ENCODE measurements at regions not wholly inside any gene's neighbourhood (a gene's known extent, or its start where the extent isn't known, plus 50 kb on each side); places are given as distances from the start of the nearest gene placed in this dataset.

- Histone ChIP-seq H3K4me2 (ENCODE audit: low read depth, low read length, poor library complexity, severe bottlenecking) (no peak overlapping the region), H3K9ac (ENCODE audit: low read length) (no peak overlapping the region), H3K9me3 (ENCODE audit: low read length) (no peaks in the 10 kb centered on the region), H3K36me3 (ENCODE audit: insufficient read depth, low read length) (no peaks in the 10 kb centered on the region), H4K20me1 (ENCODE audit: insufficient read depth, low read depth, low read length) (no peaks in the 10 kb centered on the region), H3K4me1 (ENCODE audit: low read length) (no peaks in the 10 kb centered on the region), H3K9me2 (replicated peaks; ENCODE audit: insufficient read depth, low read length) (no peaks in the 10 kb centered on the region), H3K27me3 (ENCODE audit: low read length) (no peaks in the 10 kb centered on the region), H2AFZ (ENCODE audit: low read length) (no peak overlapping the region), H3K27ac (ENCODE audit: low read length) (no peak overlapping the region), H3K4me3 (ENCODE audit: low read length) (no peak overlapping the region), H3K79me2 (ENCODE audit: low read length) (no peaks in the 10 kb centered on the region)
- no peak for DNase-seq
Observed at GRCh38 chr2:9097892-9098291, 94.4 kb upstream of the MBOAT2 start.

- Histone ChIP-seq H3K36me3 (ENCODE audit: insufficient read depth, low read length) (no peaks in the 10 kb centered on the region), H3K9me2 (replicated peaks; ENCODE audit: insufficient read depth, low read length) (no peaks in the 10 kb centered on the region), H3K9ac (ENCODE audit: low read length) (no peak overlapping the region), H4K20me1 (ENCODE audit: insufficient read depth, low read depth, low read length) (no peaks in the 10 kb centered on the region), H3K79me2 (ENCODE audit: low read length) (no peaks in the 10 kb centered on the region), H3K4me1 (ENCODE audit: low read length) (no peaks in the 10 kb centered on the region), H2AFZ (ENCODE audit: low read length) (no peak overlapping the region), H3K9me3 (ENCODE audit: low read length) (no peaks in the 10 kb centered on the region), H3K27ac (ENCODE audit: low read length) (no peak overlapping the region), H3K4me2 (ENCODE audit: low read depth, low read length, poor library complexity, severe bottlenecking) (no peak overlapping the region), H3K27me3 (ENCODE audit: low read length) (no peaks in the 10 kb centered on the region), H3K4me3 (ENCODE audit: low read length) (no peak overlapping the region)
- DNase-seq, result no peak
Observed at GRCh38 chr2:9097239-9097638, 93.8 kb upstream of the MBOAT2 start.

GRCh38 chr2:9096761-9097160 is 93.3 kb upstream of the MBOAT2 start:
- Histone ChIP-seq H3K9ac (ENCODE audit: low read length) (no peak overlapping the region), H3K4me3 (ENCODE audit: low read length) (no peak overlapping the region)

GRCh38 chr2:9095690-9096089 is 92.2 kb upstream of the MBOAT2 start:
- Histone ChIP-seq H3K9ac (ENCODE audit: low read length) (no peak overlapping the region), H3K4me3 (ENCODE audit: low read length) (no peak overlapping the region), H4K20me1 (ENCODE audit: insufficient read depth, low read depth, low read length) (no peaks in the 10 kb centered on the region)

More at GRCh38 chr2:9096761-9097160, 93.3 kb upstream of the MBOAT2 start:
- no peaks in the 10 kb centered on the region for H3K4me1 ChIP-seq (ENCODE audit: low read length)
- H3K27ac ChIP-seq (ENCODE audit: low read length), result no peak overlapping the region
- no peak overlapping the region for H2AFZ ChIP-seq (ENCODE audit: low read length)
- no peak overlapping the region for H3K4me2 ChIP-seq (ENCODE audit: low read depth, low read length, poor library complexity, severe bottlenecking)
- no peaks in the 10 kb centered on the region for H3K9me2 ChIP-seq (replicated peaks; ENCODE audit: insufficient read depth, low read length)
- H3K79me2 ChIP-seq (ENCODE audit: low read length), result no peaks in the 10 kb centered on the region
- DNase-seq, result no peak
- no peaks in the 10 kb centered on the region for H3K27me3 ChIP-seq (ENCODE audit: low read length)
- no peaks in the 10 kb centered on the region for H3K9me3 ChIP-seq (ENCODE audit: low read length)
- no peaks in the 10 kb centered on the region for H3K36me3 ChIP-seq (ENCODE audit: insufficient read depth, low read length)
- H4K20me1 ChIP-seq (ENCODE audit: insufficient read depth, low read depth, low read length), result no peaks in the 10 kb centered on the region

GRCh38 chr2:9095226-9095625 is 91.7 kb upstream of the MBOAT2 start:
- Histone ChIP-seq H4K20me1 (ENCODE audit: insufficient read depth, low read depth, low read length) (no peaks in the 10 kb centered on the region), H3K4me3 (ENCODE audit: low read length) (no peak overlapping the region), H3K27ac (ENCODE audit: low read length) (no peak overlapping the region), H3K9me3 (ENCODE audit: low read length) (no peaks in the 10 kb centered on the region), H3K9ac (ENCODE audit: low read length) (no peak overlapping the region), H3K4me1 (ENCODE audit: low read length) (no peaks in the 10 kb centered on the region), H3K79me2 (ENCODE audit: low read length) (no peaks in the 10 kb centered on the region), H3K4me2 (ENCODE audit: low read depth, low read length, poor library complexity, severe bottlenecking) (no peak overlapping the region), H3K9me2 (replicated peaks; ENCODE audit: insufficient read depth, low read length) (no peaks in the 10 kb centered on the region), H3K36me3 (ENCODE audit: insufficient read depth, low read length) (no peaks in the 10 kb centered on the region), H2AFZ (ENCODE audit: low read length) (no peak overlapping the region), H3K27me3 (ENCODE audit: low read length) (no peaks in the 10 kb centered on the region)
- no peak for DNase-seq

More at GRCh38 chr2:9095690-9096089, 92.2 kb upstream of the MBOAT2 start:
- H3K27me3 ChIP-seq (ENCODE audit: low read length), result no peaks in the 10 kb centered on the region
- H3K4me2 ChIP-seq (ENCODE audit: low read depth, low read length, poor library complexity, severe bottlenecking), result no peak overlapping the region
- H3K27ac ChIP-seq (ENCODE audit: low read length), result no peak overlapping the region
- no peaks in the 10 kb centered on the region for H3K36me3 ChIP-seq (ENCODE audit: insufficient read depth, low read length)
- no peak for DNase-seq
- H3K79me2 ChIP-seq (ENCODE audit: low read length), result no peaks in the 10 kb centered on the region
- no peaks in the 10 kb centered on the region for H3K4me1 ChIP-seq (ENCODE audit: low read length)
- no peak overlapping the region for H2AFZ ChIP-seq (ENCODE audit: low read length)
- H3K9me2 ChIP-seq (replicated peaks; ENCODE audit: insufficient read depth, low read length), result no peaks in the 10 kb centered on the region
- H3K9me3 ChIP-seq (ENCODE audit: low read length), result no peaks in the 10 kb centered on the region

- Histone ChIP-seq H3K9me3 (ENCODE audit: low read length) (no peaks in the 10 kb centered on the region), H3K4me3 (ENCODE audit: low read length) (no peak overlapping the region), H3K4me1 (ENCODE audit: low read length) (no peaks in the 10 kb centered on the region), H3K4me2 (ENCODE audit: low read depth, low read length, poor library complexity, severe bottlenecking) (no peak overlapping the region), H3K36me3 (ENCODE audit: insufficient read depth, low read length) (no peaks in the 10 kb centered on the region), H3K27me3 (ENCODE audit: low read length) (no peaks in the 10 kb centered on the region), H3K27ac (ENCODE audit: low read length) (no peak overlapping the region), H3K9me2 (replicated peaks; ENCODE audit: insufficient read depth, low read length) (no peaks in the 10 kb centered on the region), H4K20me1 (ENCODE audit: insufficient read depth, low read depth, low read length) (no peaks in the 10 kb centered on the region), H3K9ac (ENCODE audit: low read length) (no peak overlapping the region), H3K79me2 (ENCODE audit: low read length) (no peaks in the 10 kb centered on the region), H2AFZ (ENCODE audit: low read length) (no peak overlapping the region)
- no peak for DNase-seq
Observed at GRCh38 chr2:9094117-9094516, 90.6 kb upstream of the MBOAT2 start.

- Histone ChIP-seq H3K36me3 (ENCODE audit: insufficient read depth, low read length) (no peaks in the 10 kb centered on the region), H2AFZ (ENCODE audit: low read length) (no peak overlapping the region), H4K20me1 (ENCODE audit: insufficient read depth, low read depth, low read length) (no peaks in the 10 kb centered on the region), H3K4me3 (ENCODE audit: low read length) (no peak overlapping the region), H3K79me2 (ENCODE audit: low read length) (no peaks in the 10 kb centered on the region), H3K9ac (ENCODE audit: low read length) (no peak overlapping the region), H3K27ac (ENCODE audit: low read length) (no peak overlapping the region), H3K27me3 (ENCODE audit: low read length) (no peaks in the 10 kb centered on the region), H3K9me3 (ENCODE audit: low read length) (no peaks in the 10 kb centered on the region), H3K4me1 (ENCODE audit: low read length) (no peaks in the 10 kb centered on the region), H3K9me2 (replicated peaks; ENCODE audit: insufficient read depth, low read length) (no peaks in the 10 kb centered on the region), H3K4me2 (ENCODE audit: low read depth, low read length, poor library complexity, severe bottlenecking) (no peak overlapping the region)
- no peak for DNase-seq
Observed at GRCh38 chr2:9093324-9093723, 89.8 kb upstream of the MBOAT2 start.

- H3K9me3 ChIP-seq (ENCODE audit: low read length), result no peaks in the 10 kb centered on the region
- H3K27me3 ChIP-seq (ENCODE audit: low read length), result no peaks in the 10 kb centered on the region
- H3K79me2 ChIP-seq (ENCODE audit: low read length), result no peaks in the 10 kb centered on the region
- H3K4me3 ChIP-seq (ENCODE audit: low read length), result no peak overlapping the region
- no peaks in the 10 kb centered on the region for H3K9me2 ChIP-seq (replicated peaks; ENCODE audit: insufficient read depth, low read length)
- H2AFZ ChIP-seq (ENCODE audit: low read length), result no peak overlapping the region
- H3K4me1 ChIP-seq (ENCODE audit: low read length), result no peaks in the 10 kb centered on the region
- no peak overlapping the region for H3K4me2 ChIP-seq (ENCODE audit: low read depth, low read length, poor library complexity, severe bottlenecking)
- H3K36me3 ChIP-seq (ENCODE audit: insufficient read depth, low read length), result no peaks in the 10 kb centered on the region
- no peak for DNase-seq
- no peak overlapping the region for H3K27ac ChIP-seq (ENCODE audit: low read length)
- H4K20me1 ChIP-seq (ENCODE audit: insufficient read depth, low read depth, low read length), result no peaks in the 10 kb centered on the region
- no peak overlapping the region for H3K9ac ChIP-seq (ENCODE audit: low read length)
Observed at GRCh38 chr2:9092383-9093282, 89.1 kb upstream of the MBOAT2 start.
